Stimulated activated CD8-positive, alpha-beta memory T cell treated with anti-CD3 and anti-CD28 coated beads, Interleukin-7, amount 100 ng/mL, for 48 hours (primary cell): ENCODE measurements at regions not wholly inside any gene's neighbourhood (a gene's known extent, or its start where the extent isn't known, plus 50 kb on each side); places are given as distances from the start of the nearest gene placed in this dataset.
"Not testable (repeated sequence)": the region's sequence is repeated elsewhere in the genome, so short reads cannot be mapped to it uniquely, and the experiment has no call there.

ENCODE experiments used
- DNase-seq, 2 donors: peaks; one replicate each; pipeline ENCODE4 v3.0.0-alpha.2; 2020; ENCODE audit warnings: low read depth in 1 of 2; ENCODE audit errors: extremely low read depth in 1 of 2

DNA sequence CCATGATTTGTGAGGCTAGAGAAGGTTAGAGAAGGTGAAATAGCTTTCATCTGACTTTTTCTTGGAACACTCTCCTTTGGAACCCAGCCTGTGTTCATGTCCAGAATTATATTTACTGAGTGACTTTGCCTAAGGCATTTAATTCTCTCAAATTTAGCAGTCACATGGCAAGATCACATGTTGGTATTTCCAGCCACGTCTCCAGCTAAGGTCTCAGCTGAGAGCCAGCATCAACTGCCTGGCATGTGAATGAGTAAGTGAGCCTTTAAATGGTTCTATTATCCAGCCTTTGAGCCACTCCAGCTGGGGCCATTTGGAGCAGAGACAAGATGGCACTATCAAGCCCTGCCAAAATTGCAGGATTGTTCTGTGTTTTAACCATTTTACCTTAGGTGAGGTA lies 130.2 kb upstream of the SGO1 start:
- no peak for DNase-seq

- DNase-seq = no peak
Measured at GRCh38 chr3:20310629-20311028, 124.6 kb upstream of the SGO1 start.

- DNase-seq = no peak
Measured at GRCh38 chr3:20307383-20307782, 121.4 kb upstream of the SGO1 start.

DNA sequence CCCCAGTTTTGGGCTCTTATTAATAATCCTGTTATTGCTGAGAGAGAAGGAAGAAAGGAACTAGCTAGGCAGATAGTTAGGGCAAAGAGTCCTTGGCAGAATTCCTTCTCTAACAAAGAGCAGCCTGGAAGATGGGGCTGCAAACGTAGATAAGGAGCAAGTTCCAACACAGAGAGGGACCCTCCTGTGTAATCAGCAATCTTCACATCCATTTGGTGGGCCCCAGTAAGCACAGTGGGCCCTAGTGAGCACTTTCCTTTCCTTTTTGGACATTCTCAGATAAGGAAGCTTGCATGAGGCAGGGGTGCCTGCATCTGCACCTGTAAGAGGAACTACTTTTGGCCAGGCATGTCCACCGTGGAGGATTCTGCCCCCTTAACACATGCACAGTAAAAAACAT lies 119.6 kb upstream of the SGO1 start:
- no peak for DNase-seq

DNA sequence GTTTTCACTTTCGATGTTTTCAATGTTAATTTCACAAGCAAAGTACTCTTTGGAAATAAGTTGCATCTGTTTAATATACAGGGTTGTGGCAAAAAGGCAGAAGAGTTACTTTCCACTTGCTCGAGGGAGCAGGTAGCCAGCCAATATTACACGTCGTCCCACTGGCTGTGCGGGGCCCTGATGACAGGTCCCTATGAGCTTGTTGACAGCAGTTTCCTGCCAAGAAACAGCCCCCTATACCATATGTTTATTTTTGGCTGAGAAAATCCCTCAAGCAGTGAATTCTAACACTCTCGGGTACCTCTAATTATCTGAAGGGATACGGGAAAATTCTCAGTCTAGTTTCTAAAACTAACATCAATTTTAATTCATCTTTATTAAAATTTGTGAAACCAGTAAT lies 116.8 kb upstream of the SGO1 start:
- DNase-seq = no peak

- DNase-seq = no peak
Measured at GRCh38 chr3:20288050-20288449, 102.0 kb upstream of the SGO1 start.

- no peak for DNase-seq
Measured at GRCh38 chr3:20280257-20280656, 94.3 kb upstream of the SGO1 start.

DNA sequence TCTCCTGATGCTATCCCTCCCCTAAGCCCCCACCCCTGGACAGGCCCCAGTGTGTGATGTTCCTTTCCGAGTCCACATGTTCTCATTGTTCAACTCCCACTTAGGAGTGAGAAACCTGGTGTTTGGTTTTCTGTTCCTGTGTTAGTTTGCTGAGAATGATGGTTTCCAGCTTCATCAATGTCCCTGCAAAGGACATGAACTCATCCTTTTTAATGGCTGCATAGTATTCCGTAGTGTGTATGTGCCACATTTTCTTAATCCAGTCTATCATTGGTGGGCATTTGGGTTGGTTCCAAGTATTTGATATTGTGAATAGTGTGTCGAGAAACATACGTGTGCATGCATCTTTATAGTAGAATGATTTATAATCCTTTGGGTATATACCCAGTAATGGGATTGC lies 80.0 kb upstream of the SGO1 start:
- not testable (repeated sequence) for DNase-seq

- no peak for DNase-seq
Measured at GRCh38 chr3:20264900-20265567, 79.0 kb upstream of the SGO1 start.

GRCh38 chr3:20258371-20258770 lies 72.4 kb upstream of the SGO1 start:
- no peak for DNase-seq

- DNase-seq = no peak
Measured at GRCh38 chr3:20256144-20256543, 70.1 kb upstream of the SGO1 start.

DNA sequence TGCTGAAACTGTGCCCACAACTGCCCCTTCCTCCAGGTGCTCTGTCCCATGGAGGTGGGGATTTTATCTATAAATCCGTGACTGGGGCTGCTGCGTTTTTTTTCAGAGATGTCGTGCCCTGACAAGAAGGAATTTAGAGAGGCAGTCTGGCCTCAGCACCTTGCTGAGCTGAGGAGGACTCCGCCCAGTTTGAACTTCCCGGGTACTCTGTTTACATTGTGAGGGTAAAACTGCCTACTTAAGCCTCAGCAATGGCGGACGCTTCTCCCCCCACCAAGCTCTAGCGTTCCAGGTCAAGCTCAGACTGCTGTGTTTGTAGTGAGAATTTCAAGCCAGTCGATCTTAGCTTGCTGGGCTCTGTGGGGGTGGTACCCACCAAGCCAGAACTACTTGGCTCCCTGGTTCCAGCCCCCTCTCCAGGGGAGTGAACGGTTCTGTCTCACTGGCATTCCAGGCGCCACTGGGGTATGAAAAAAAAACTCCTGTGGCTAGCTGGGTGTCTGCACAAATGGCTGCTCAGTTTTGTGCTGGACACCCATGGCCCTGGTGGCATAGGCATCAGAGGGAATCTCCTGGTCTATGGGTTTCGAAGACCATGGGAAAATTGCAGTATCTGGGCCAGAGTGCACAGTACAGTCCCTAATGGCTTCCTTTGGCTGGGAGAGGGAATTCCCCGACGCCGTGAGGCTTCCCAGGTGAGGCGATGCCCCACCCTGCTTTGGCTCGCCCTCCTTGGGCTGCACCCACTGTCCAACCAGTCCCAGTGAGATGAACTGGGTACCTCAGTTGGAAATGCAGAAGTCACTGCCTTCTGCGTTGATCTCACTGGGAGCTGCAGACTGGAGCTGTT lies 68.5 kb upstream of the SGO1 start:
- no peak for DNase-seq

- no peak for DNase-seq
Measured at GRCh38 chr3:20250786-20251185, 64.8 kb upstream of the SGO1 start.

GRCh38 chr3:20250314-20250713 lies 64.3 kb upstream of the SGO1 start:
- no peak for DNase-seq

DNA sequence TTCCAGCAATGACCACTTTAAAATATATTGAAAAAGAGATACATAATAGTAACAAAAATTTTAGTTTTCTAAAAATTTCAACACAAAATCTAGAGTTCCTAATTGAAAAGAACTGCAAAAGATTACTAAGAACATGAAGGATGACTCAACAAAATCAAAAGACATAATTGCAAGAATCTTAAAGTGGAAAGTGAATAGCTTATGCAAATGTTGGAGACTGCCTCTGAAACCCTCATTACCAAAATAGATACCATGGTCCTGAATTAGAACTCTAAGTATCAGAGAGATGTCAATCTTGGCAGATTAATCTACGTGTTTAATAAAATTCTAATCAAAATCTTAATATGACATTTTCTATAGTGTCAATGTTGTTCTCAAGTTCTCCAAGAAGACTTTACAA lies 60.7 kb upstream of the SGO1 start:
- DNase-seq = no peak

DNA sequence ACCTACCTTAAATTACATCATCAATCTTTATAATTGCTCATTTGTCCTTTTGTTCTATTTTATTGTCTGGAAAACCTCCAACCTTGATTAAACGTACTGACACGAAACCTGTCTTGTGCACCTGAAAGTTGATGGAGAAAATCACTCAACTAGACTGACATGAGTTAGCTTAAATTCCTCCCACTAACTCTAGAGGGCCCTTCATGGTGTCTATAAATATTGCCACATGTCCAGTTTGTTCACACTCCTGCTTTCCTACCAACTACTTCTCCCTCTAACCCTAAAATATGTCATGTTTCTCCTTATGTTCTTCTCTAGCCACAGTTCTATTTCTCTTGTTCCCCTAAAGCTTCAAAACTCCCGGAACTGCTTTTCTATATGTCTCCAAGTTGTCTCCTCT lies 59.8 kb upstream of the SGO1 start:
- DNase-seq = no peak

DNA sequence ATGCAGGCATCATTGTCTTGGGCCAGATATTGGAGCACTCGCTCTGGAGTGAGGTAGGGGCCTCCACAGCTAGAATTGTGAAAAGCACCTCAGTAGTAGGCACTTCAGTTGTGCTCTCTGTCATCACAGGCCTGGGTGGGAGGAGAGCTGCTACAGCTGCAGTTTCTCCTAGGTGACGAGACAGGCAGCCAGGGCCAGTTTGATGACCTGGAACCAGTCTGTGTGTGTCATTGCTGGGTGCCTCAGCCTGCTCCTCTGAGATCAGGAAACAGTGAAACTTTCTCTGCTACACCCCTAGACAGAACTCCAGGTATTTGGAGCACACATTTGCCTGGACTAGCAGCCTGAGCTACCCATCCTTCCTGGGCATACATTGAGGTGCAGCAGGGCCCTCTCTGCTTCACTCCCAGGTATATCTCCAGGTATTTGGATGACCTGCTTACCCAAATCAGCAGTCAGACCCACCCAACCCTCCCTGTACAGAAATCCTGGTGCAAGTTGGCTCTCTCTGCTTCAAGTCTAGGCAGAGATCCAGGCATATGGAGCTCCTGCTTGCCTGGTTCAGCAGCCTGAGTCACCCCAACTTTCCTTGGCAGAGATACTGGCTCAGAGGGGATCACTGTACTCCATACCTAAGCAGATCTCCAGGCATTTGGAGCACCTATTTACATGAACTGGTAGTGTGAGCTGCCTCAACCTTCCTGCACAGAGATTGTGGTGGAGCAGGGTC lies 54.3 kb upstream of the SGO1 start:
- DNase-seq = no peak

GRCh38 chr3:20238199-20238598 lies 52.2 kb upstream of the SGO1 start:
- not testable (repeated sequence) for DNase-seq

DNA sequence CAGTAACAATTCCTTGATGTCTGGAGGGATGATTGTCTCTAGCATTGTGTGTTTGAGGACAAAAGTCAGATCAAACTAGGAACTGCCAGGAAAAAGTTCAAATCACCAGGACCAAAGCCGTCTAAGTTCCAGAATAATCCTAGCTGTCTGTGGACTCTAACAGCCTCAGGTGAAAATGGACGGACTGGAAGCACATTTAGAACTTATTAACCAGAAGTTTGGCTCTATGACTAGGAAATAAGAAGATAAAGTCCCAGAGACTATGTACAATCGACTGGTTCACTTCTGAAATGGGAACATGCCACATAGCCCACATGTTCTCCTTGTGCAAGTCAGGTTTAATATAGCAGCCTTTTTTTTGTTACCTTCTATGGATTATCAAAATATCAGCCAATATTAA lies 50.6 kb upstream of the SGO1 start:
- no peak for DNase-seq
